Fibroblast of pulmonary artery (primary cell): ENCODE measurements at regions not wholly inside any gene's neighbourhood (a gene's known extent, or its start where the extent isn't known, plus 50 kb on each side); places are given as distances from the start of the nearest gene placed in this dataset.

Source experiments
- DNase-seq: peaks from one replicate; pipeline ENCODE4 v3.0.0-alpha.2; 2010; ENCODE audit warnings: low read depth
- H3K4me3 ChIP-seq: replicated peaks from 2 replicates; pipeline ENCODE4 v1.5.1; 2011; ENCODE audit warnings: low read depth, mild to moderate bottlenecking, control low read depth, low read length, moderate library complexity
- TF ChIP-seq, protein P1 (sequence below): IDR thresholded peaks from 2 replicates; pipeline ENCODE4 v1.5.1; 2011; ENCODE audit warnings: mild to moderate bottlenecking, control low read depth, low read length, inconsistent platforms; ENCODE audit errors: missing control alignments

DNA sequence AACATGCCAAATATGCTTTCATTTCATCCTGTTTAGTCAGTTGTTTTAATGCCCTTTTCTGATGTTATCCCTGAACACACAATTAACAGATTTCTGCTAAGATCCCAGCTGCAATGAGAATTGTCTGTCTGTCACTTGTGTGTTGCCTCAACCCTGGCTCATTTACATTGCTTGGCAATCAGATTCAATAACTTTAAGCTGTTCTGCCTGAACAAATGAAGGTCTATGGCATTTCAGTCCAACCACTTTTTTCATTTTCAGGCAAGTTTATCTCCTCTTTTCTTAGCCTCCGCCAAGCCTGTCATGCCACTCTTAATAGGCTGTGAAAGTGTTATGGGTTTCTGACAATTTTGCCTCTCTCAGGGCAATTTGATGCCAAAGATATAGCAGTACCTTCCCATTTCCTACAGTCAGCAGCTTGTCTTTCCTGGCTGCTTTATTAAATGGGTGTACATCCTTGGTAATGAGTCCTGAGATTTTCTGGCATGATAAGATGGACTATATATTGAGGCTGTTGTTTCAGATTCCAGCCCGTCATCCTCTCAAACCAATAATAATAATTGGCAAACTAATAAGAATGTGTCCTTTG lies 68.7 kb upstream of the ADAMTS9 start:
- H3K4me3 ChIP-seq: no peak overlapping the region
- no peak for DNase-seq
- TF ChIP-seq, protein P1, sequence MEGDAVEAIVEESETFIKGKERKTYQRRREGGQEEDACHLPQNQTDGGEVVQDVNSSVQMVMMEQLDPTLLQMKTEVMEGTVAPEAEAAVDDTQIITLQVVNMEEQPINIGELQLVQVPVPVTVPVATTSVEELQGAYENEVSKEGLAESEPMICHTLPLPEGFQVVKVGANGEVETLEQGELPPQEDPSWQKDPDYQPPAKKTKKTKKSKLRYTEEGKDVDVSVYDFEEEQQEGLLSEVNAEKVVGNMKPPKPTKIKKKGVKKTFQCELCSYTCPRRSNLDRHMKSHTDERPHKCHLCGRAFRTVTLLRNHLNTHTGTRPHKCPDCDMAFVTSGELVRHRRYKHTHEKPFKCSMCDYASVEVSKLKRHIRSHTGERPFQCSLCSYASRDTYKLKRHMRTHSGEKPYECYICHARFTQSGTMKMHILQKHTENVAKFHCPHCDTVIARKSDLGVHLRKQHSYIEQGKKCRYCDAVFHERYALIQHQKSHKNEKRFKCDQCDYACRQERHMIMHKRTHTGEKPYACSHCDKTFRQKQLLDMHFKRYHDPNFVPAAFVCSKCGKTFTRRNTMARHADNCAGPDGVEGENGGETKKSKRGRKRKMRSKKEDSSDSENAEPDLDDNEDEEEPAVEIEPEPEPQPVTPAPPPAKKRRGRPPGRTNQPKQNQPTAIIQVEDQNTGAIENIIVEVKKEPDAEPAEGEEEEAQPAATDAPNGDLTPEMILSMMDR: no peak

DNA sequence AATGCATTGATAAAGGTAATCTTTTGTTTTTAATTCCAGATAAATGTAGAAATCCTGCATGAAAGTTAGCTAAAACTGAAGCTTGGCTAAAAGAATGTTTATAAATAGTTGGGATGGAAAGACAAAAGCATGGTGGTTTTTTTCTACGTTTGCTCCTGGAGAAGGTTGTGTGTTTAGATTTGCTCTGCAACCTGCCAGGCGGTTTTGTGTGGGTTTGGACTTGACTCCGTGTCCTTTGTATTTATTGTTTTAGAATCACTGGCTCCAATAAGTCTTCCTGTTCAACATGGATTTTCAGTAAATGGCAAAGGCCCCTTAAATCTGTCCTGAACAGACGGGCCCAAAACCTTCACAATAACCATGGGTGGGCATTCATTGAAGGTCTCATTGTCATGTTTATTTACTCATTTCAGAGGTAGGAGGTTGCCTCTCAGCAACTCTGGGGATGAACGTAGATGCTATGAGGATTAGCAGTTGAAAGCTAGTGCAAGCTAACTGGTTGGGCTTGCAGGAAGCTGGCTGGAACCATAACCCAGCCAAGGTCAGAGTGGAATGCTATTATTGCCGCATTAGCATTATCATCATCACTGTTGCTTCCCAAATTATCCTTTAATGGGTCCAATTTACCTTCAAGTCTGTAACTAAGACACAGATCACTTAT lies 60.6 kb upstream of the ADAMTS9 start:
- TF ChIP-seq, protein P1: no peak
- no peak for DNase-seq
- no peak overlapping the region for H3K4me3 ChIP-seq

DNA sequence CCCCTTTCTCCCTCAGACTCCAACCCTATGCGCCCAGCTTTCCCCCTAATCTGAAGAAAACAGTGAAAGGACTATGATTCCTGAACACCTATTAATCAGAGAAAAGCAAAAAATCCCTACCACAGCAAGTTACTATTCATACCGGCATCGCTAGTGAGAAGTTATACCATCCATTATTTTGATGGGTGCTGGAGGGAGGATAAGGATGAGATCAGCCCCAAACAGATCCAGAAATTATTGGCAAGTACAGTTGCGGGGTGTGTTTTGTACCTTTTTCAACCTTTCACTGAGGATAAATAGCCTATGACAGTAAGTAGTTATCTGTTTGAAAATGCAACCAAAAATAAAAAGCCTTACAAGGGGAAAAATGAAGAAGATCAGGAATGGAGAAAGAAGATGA lies 59.9 kb upstream of the ADAMTS9 start:
- DNase-seq: no peak
- TF ChIP-seq, protein P1: no peak
- H3K4me3 ChIP-seq: no peak overlapping the region

DNA sequence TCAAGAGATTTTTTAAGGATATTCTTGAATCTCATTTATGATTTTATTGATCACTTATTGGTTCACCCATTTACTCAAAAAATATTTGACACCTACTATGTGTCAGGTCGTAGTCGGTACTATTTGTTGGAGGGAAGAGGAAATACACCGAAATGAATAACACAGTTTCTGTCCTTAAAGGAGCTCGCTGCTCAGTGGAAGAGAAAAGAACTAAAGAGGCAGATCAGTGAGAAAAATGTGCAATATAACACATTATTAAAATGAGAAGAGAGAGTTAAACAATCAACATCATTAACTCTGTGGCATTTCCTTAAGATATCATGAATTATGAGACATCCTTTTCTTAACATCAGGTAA lies 56.1 kb upstream of the ADAMTS9 start:
- no peak for DNase-seq
- H3K4me3 ChIP-seq: no peak overlapping the region
- TF ChIP-seq, protein P1: no peak

DNA sequence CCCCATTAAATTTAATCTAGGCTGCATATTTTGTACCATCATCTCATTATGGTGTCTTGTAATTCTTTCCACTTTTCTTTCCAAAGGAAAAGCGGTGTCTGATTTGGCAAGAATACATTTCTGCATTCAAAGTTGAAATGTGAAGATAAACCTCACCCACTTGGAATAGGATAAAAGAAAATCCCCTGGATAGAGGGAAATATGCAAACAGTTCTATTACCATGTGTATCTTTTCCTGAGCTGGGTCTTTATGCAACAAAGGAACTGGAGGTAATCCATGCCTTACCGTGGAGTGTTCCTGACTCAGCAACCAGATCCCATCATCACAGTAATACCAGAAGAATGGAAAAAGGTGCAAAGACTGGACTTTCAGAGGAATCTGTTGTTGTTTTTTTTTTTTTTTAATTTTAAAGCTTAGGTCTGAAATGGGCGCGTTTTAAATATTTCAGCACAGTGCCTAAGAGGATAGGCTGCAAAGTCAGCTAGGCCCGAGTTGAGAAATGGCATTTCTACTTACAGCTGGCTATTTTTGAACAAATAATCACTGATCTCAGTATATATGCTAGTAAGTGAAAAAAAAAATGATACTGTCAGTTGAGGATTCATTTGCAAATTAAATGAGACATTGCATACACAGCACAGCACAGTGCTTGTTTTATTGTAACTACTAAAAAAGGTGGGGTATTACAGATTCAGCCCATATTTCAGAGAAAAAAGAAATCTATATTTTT lies 55.5 kb upstream of the ADAMTS9 start:
- H3K4me3 ChIP-seq: no peak overlapping the region
- TF ChIP-seq, protein P1: no peak
- no peak for DNase-seq

DNA sequence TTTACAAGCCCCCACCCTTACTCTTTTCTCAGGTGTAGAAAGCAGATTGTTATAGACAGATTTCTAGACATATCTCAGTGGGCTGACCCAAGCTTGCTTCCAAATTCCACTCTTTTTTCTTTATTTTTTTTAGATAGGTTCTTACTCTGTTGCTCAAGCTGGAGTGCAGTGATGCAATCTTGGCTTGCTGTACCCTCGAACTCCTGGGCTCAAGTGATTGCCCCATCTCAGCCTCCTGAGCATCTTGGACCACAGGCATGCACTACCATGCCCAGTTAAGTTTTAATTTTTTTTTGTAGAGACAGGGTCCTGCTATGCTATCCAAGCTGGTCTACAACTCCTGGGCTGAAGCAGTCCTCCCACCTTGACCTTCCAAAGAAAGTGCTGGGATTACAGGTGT lies 53.5 kb upstream of the ADAMTS9 start:
- H3K4me3 ChIP-seq: no peak overlapping the region
- DNase-seq: peak; percentile 80
- TF ChIP-seq, protein P1: no peak
